ENCODE measurements at regions not wholly inside any gene's neighbourhood (a gene's known extent, or its start where the extent isn't known, plus 50 kb on each side); places are given as distances from the start of the nearest gene placed in this dataset.
"Not testable (repeated sequence)": the region's sequence is repeated elsewhere in the genome, so short reads cannot be mapped to it uniquely, and the experiment has no call there.

DNA sequence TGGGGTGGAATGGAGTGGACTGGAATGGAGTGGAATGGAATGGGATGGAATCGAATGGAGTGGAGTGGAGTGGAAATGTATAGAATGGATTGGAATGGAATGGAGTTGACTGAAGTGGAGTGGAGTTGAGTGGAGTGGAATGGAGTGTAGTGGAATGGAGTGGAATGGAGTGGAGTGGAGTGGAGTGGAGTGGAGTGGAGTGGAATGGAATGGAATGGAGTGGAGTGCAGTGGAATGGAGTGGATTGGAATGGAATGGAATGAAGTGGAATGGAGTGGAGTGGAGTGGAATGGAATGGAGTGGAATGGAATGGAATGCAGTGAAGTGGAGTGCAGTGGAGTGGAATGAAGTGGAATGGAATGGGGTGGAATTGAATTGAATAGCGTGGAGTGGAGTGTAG, 353.3 kb upstream of the WSB1 start:
- TF ChIP-seq, protein P1, sequence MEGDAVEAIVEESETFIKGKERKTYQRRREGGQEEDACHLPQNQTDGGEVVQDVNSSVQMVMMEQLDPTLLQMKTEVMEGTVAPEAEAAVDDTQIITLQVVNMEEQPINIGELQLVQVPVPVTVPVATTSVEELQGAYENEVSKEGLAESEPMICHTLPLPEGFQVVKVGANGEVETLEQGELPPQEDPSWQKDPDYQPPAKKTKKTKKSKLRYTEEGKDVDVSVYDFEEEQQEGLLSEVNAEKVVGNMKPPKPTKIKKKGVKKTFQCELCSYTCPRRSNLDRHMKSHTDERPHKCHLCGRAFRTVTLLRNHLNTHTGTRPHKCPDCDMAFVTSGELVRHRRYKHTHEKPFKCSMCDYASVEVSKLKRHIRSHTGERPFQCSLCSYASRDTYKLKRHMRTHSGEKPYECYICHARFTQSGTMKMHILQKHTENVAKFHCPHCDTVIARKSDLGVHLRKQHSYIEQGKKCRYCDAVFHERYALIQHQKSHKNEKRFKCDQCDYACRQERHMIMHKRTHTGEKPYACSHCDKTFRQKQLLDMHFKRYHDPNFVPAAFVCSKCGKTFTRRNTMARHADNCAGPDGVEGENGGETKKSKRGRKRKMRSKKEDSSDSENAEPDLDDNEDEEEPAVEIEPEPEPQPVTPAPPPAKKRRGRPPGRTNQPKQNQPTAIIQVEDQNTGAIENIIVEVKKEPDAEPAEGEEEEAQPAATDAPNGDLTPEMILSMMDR (IDR thresholded peaks at IDR 0.05), result not testable (repeated sequence)
- TF ChIP-seq POLR2A, POLR2AphosphoS5 (IDR thresholded peaks at IDR 0.05): not testable (repeated sequence)

Data from sigmoid colon (tissue), 4 donors.